GM06990 (cell line): ENCODE measurements at regions not wholly inside any gene's neighbourhood (a gene's known extent, or its start where the extent isn't known, plus 50 kb on each side); places are given as distances from the start of the nearest gene placed in this dataset.

Source experiments
- DNase-seq: peaks from one replicate; pipeline ENCODE4 v3.0.0-alpha.2; 2011; ENCODE audit not compliant: insufficient read length; ENCODE audit errors: extremely low read depth
- H3K27me3 ChIP-seq: replicated peaks from 2 replicates; pipeline ENCODE4 v1.6.0; 2011; ENCODE audit warnings: low read length; ENCODE audit not compliant: control insufficient read depth, insufficient read depth
- H3K36me3 ChIP-seq: 2 replicates; pipeline ENCODE4 v1.5.1; 2011; ENCODE audit warnings: low read length; ENCODE audit not compliant: control insufficient read depth, insufficient read depth
- H3K4me3 ChIP-seq: replicated peaks from 2 replicates; pipeline ENCODE4 v1.5.1; 2011; ENCODE audit warnings: low read depth, mild to moderate bottlenecking, control low read depth, low read length
- CTCF ChIP-seq: IDR thresholded peaks from 2 replicates; pipeline ENCODE4 v1.5.1; 2011; ENCODE audit warnings: low read length, control low read depth, mild to moderate bottlenecking, inconsistent platforms; ENCODE audit not compliant: insufficient read depth, poor library complexity, severe bottlenecking

GRCh38 chr13:89951341-89951740, 1396.1 kb upstream of the MIR17HG start:
- DNase-seq = no peak
- H3K4me3 ChIP-seq = no peak overlapping the region
- no peaks in the 10 kb centered on the region for H3K27me3 ChIP-seq
- TF ChIP-seq CTCF = no peak
- no peaks in the 10 kb centered on the region for H3K36me3 ChIP-seq

GRCh38 chr13:89953581-89953980, 1393.9 kb upstream of the MIR17HG start:
- H3K4me3 ChIP-seq = no peak overlapping the region
- no peaks in the 10 kb centered on the region for H3K27me3 ChIP-seq
- TF ChIP-seq CTCF = no peak
- no peak for DNase-seq
- H3K36me3 ChIP-seq = no peaks in the 10 kb centered on the region

GRCh38 chr13:89955773-89956172, 1391.7 kb upstream of the MIR17HG start:
- TF ChIP-seq CTCF = no peak
- no peaks in the 10 kb centered on the region for H3K36me3 ChIP-seq
- no peak overlapping the region for H3K4me3 ChIP-seq
- no peaks in the 10 kb centered on the region for H3K27me3 ChIP-seq
- DNase-seq = no peak

- Histone ChIP-seq H3K4me3 (no peak overlapping the region), H3K36me3 (no peaks in the 10 kb centered on the region), H3K27me3 (no peaks in the 10 kb centered on the region)
- TF ChIP-seq CTCF = no peak
- no peak for DNase-seq
Observed at GRCh38 chr13:89959074-89959473, 1388.4 kb upstream of the MIR17HG start.

GRCh38 chr13:89965252-89965651, 1382.2 kb upstream of the MIR17HG start:
- H3K36me3 ChIP-seq = no peaks in the 10 kb centered on the region
- TF ChIP-seq CTCF = no peak
- no peaks in the 10 kb centered on the region for H3K27me3 ChIP-seq
- H3K4me3 ChIP-seq = no peak overlapping the region
- DNase-seq = no peak

GRCh38 chr13:89966524-89966923, 1381.0 kb upstream of the MIR17HG start:
- no peak for DNase-seq
- H3K4me3 ChIP-seq = no peak overlapping the region
- TF ChIP-seq CTCF = no peak
- no peaks in the 10 kb centered on the region for H3K27me3 ChIP-seq
- H3K36me3 ChIP-seq = no peaks in the 10 kb centered on the region
